H9 (cell line): ENCODE measurements at regions not wholly inside any gene's neighbourhood (a gene's known extent, or its start where the extent isn't known, plus 50 kb on each side); places are given as distances from the start of the nearest gene placed in this dataset.
A peak's percentile ranks its signal among the peaks of the same experiment; 100 is the strongest.
"Not testable (repeated sequence)": the region's sequence is repeated elsewhere in the genome, so short reads cannot be mapped to it uniquely, and the experiment has no call there.

Experiments used
- DNase-seq: peaks from one replicate; pipeline ENCODE4 v3.0.0-alpha.2; 2017
- H2AFZ ChIP-seq: one replicate; pipeline ENCODE4 v1.6.1; 2013; ENCODE audit warnings: mild to moderate bottlenecking, low read length, control low read depth, moderate library complexity
- H2AK5ac ChIP-seq: 2 replicates; pipeline ENCODE4 v1.6.1; 2013; ENCODE audit warnings: low read length, control low read depth, mixed read lengths; ENCODE audit not compliant: insufficient read length
- H2BK120ac ChIP-seq: one replicate; pipeline ENCODE4 v1.6.1; 2013; ENCODE audit warnings: low read depth, mild to moderate bottlenecking, low read length, control low read depth, inconsistent platforms; ENCODE audit not compliant: poor library complexity, severe bottlenecking
- H2BK12ac ChIP-seq: 2 replicates; pipeline ENCODE4 v1.6.1; 2013; ENCODE audit warnings: low read length, control low read depth, mixed read lengths, low read depth; ENCODE audit not compliant: insufficient read length
- H2BK15ac ChIP-seq: 2 replicates; pipeline ENCODE4 v1.6.1; 2013; ENCODE audit warnings: low read depth, low read length, control low read depth
- H2BK20ac ChIP-seq: one replicate; pipeline ENCODE4 v1.6.1; 2013; ENCODE audit warnings: low read depth, mild to moderate bottlenecking, low read length, control low read depth, inconsistent platforms; ENCODE audit not compliant: poor library complexity, severe bottlenecking
- H2BK5ac ChIP-seq: 2 replicates; pipeline ENCODE4 v1.6.1; 2013; ENCODE audit warnings: low read length, control low read depth, mixed read lengths; ENCODE audit not compliant: insufficient read length
- H3K14ac ChIP-seq: 2 replicates; pipeline ENCODE4 v1.6.1; 2013; ENCODE audit warnings: low read length, control low read depth; ENCODE audit not compliant: insufficient read depth
- H3K18ac ChIP-seq: 2 replicates; pipeline ENCODE4 v1.6.1; 2013; ENCODE audit warnings: low read depth, mild to moderate bottlenecking, mixed read lengths, low read length, control low read depth; ENCODE audit not compliant: insufficient read length
- H3K23ac ChIP-seq: 2 replicates; pipeline ENCODE4 v1.6.1; 2013; ENCODE audit warnings: low read length, control low read depth, mixed read lengths, low read depth; ENCODE audit not compliant: insufficient read length
- H3K23me2 ChIP-seq: 2 replicates; pipeline ENCODE4 v1.6.1; 2013; ENCODE audit warnings: low read depth, mild to moderate bottlenecking, mixed read lengths, low read length, control low read depth; ENCODE audit not compliant: insufficient read length, poor library complexity, severe bottlenecking
- H3K27ac ChIP-seq: 2 replicates; pipeline ENCODE4 v1.5.1; 2013; ENCODE audit warnings: low read length, control low read depth, mixed read lengths, low read depth; ENCODE audit not compliant: insufficient read length
- H3K27me3 ChIP-seq: 2 replicates; pipeline ENCODE4 v1.6.1; 2013; ENCODE audit warnings: low read length, control low read depth, inconsistent platforms; ENCODE audit not compliant: insufficient read depth
- H3K4ac ChIP-seq: 2 replicates; pipeline ENCODE4 v1.6.1; 2013; ENCODE audit warnings: low read depth, mild to moderate bottlenecking, control low read depth, inconsistent platforms, low read length, moderate library complexity
- H3K4me1 ChIP-seq: 2 replicates; pipeline ENCODE4 v1.6.1; 2013; ENCODE audit warnings: low read length, control low read depth, inconsistent platforms; ENCODE audit not compliant: insufficient read depth
- H3K4me2 ChIP-seq: 2 replicates; pipeline ENCODE4 v1.6.1; 2013; ENCODE audit warnings: low read length, control low read depth, mixed read lengths; ENCODE audit not compliant: insufficient read length, insufficient read depth
- H3K56ac ChIP-seq: 2 replicates; pipeline ENCODE4 v1.6.1; 2013; ENCODE audit warnings: low read depth, mild to moderate bottlenecking, mixed read lengths, low read length, control low read depth; ENCODE audit not compliant: insufficient read length
- H3K79me1 ChIP-seq: 2 replicates; pipeline ENCODE4 v1.6.1; 2013; ENCODE audit warnings: low read depth, mild to moderate bottlenecking, moderate library complexity, low read length, control low read depth, inconsistent platforms; ENCODE audit not compliant: insufficient read depth, poor library complexity, severe bottlenecking
- H3K79me2 ChIP-seq: 2 replicates; pipeline ENCODE4 v1.6.1; 2013; ENCODE audit warnings: low read length, control low read depth, inconsistent platforms; ENCODE audit not compliant: insufficient read depth
- H3K9ac ChIP-seq: 2 replicates; pipeline ENCODE4 v1.6.1; 2013; ENCODE audit warnings: low read length, control low read depth, mixed read lengths; ENCODE audit not compliant: insufficient read length; ENCODE audit errors: extremely low read depth
- H3K9me3 ChIP-seq: one replicate; pipeline ENCODE4 v1.6.1; 2013; ENCODE audit warnings: low read depth, low read length, inconsistent platforms; ENCODE audit not compliant: control insufficient read depth
- H3T11ph ChIP-seq: one replicate; pipeline ENCODE4 v1.6.1; 2013; ENCODE audit warnings: mild to moderate bottlenecking, low read length, control low read depth, inconsistent platforms
- H4K20me1 ChIP-seq: one replicate; pipeline ENCODE4 v1.6.1; 2013; ENCODE audit not compliant: control insufficient read depth, insufficient read length, insufficient read depth
- H4K5ac ChIP-seq: 2 replicates; pipeline ENCODE4 v1.6.1; 2013; ENCODE audit warnings: low read depth, mild to moderate bottlenecking, mixed read lengths, low read length, control low read depth; ENCODE audit not compliant: insufficient read length
- H4K8ac ChIP-seq: replicated peaks from 2 replicates; pipeline ENCODE4 v1.6.1; 2013; ENCODE audit warnings: low read length, control low read depth, mixed read lengths, low read depth; ENCODE audit not compliant: insufficient read length
- H4K91ac ChIP-seq: 2 replicates; pipeline ENCODE4 v1.6.1; 2013; ENCODE audit warnings: low read depth, mild to moderate bottlenecking, moderate library complexity, mixed read lengths, low read length, control low read depth; ENCODE audit not compliant: insufficient read length
- H3K27ac Mint-ChIP-seq, 3 experiments: 2 replicates in 2 of 3; 3 replicates in 1 of 3; pipeline ENCODE4 v1.8.0; 2020 to 2021; ENCODE audit warnings: mixed read lengths in 3 of 3, mild to moderate bottlenecking in 1 of 3, moderate library complexity in 1 of 3
- H3K27me3 Mint-ChIP-seq: 2 replicates; pipeline ENCODE4 v1.8.0; 2021; ENCODE audit warnings: low read depth, mild to moderate bottlenecking, moderate library complexity, mixed read lengths
- H3K36me3 Mint-ChIP-seq, 3 experiments: 2 replicates in 2 of 3; 3 replicates in 1 of 3; pipeline ENCODE4 v1.8.0; 2020 to 2021; ENCODE audit warnings: low read depth in 3 of 3, mixed read lengths in 3 of 3; ENCODE audit not compliant: insufficient read depth in 1 of 3
- H3K4me1 Mint-ChIP-seq, 2 experiments: 2 replicates each; pipeline ENCODE4 v1.8.0; 2020; ENCODE audit warnings: mixed read lengths in 2 of 2
- H3K4me3 Mint-ChIP-seq, 2 experiments: 2 replicates in 1 of 2; 3 replicates in 1 of 2; pipeline ENCODE4 v1.8.0; 2020 to 2021; ENCODE audit warnings: mild to moderate bottlenecking in 2 of 2, mixed read lengths in 2 of 2, moderate library complexity in 1 of 2
- H3K9me3 Mint-ChIP-seq, 2 experiments: 2 replicates in 1 of 2; 3 replicates in 1 of 2; pipeline ENCODE4 v1.8.0; 2020; ENCODE audit warnings: mild to moderate bottlenecking in 2 of 2, mixed read lengths in 2 of 2, moderate library complexity in 1 of 2
- WGBS: extraction: QIAGEN DNeasy Blood & Tissue Kit; methylation state at CpG from one replicate; pipeline ENCODE4 v1.1.7; 2013; ENCODE audit warnings: missing lambda C conversion rate, low lambda C conversion rate, mixed read lengths; ENCODE audit not compliant: insufficient read length; ENCODE audit errors: extremely low coverage; 5-methylcytosine and 5-hydroxymethylcytosine counted together
- TF ChIP-seq, protein P1 (sequence below): fragments of 200-600 bp; sonication (generic); conservative IDR thresholded peaks from 3 replicates; pipeline ENCODE4 v1.8.0; 2021; ENCODE audit warnings: antibody characterized with exemption, mild to moderate bottlenecking

DNA sequence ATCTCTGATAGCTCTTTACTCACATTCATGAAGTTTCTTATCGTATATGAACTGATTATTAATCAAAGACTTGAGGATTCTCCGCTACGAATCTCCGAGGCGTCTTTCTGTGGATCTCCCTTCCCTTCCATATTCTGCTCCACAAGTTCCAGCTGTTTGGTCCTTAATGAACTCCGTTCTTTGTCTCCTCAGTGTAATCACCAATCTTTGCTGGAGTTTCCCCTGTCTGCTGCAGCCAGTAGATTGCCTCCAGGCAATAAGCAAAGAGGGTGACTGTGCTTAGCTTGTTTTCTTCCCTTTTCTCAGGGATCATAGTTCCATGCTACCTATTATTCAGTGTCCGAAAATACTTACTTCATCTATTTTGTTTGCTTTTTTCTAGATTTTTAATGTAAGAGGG, 169.6 kb upstream of the FOLH1 start:
- no peak overlapping the region for H3K14ac ChIP-seq

DNA sequence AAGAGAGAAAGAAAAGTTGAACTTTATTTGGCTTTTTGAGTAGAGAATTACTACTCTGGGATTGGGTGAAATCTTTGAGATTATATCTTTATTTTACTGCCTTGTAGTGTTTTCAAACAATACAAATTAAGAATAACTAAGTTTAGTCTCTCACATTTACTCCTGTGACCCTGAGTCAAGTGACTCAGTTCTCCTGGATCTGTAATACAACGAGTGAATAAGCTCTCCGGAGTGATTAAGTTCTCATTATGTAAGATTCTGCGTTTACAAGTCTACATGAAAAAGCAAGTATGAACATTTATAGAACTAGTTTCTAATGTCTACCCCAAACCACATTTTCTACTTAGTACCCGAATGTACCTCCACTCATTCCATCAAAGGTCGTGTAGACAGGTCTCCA, 165.5 kb upstream of the FOLH1 start:
- not testable (repeated sequence) for H3K23ac ChIP-seq, H3K4me3 Mint-ChIP-seq, H2BK20ac ChIP-seq, H2AFZ ChIP-seq, H3K27ac ChIP-seq, H3K27ac Mint-ChIP-seq, H4K8ac ChIP-seq, H3K27me3 Mint-ChIP-seq, H3K4ac ChIP-seq, H3T11ph ChIP-seq, H3K9me3 ChIP-seq, H2BK15ac ChIP-seq, H4K20me1 ChIP-seq, H2BK12ac ChIP-seq, H2BK120ac ChIP-seq, DNase-seq, H3K14ac ChIP-seq, H2BK5ac ChIP-seq, H3K79me2 ChIP-seq, H3K36me3 Mint-ChIP-seq, H3K23me2 ChIP-seq, H3K18ac ChIP-seq, H3K4me2 ChIP-seq, H4K91ac ChIP-seq, H3K4me1 ChIP-seq, H4K5ac ChIP-seq, H3K27me3 ChIP-seq, H3K9ac ChIP-seq, H3K79me1 ChIP-seq, H3K56ac ChIP-seq, H2AK5ac ChIP-seq
- Mint-ChIP-seq H3K9me3 (peaks cover 23 to 51% of the 10 kb centered on the region in 2 experiments), H3K4me1 (peaks cover 20 to 27% of the 10 kb centered on the region in 2 experiments)
- no CpG with 5 or more reads among the region's 5 CpGs for WGBS

More for the DNA sequence above, 169.6 kb upstream of the FOLH1 start:
- no peaks in the 10 kb centered on the region for H3K79me1 ChIP-seq
- H3K23me2 ChIP-seq: no peaks in the 10 kb centered on the region
- no peaks in the 10 kb centered on the region for H3K27me3 Mint-ChIP-seq
- no peak overlapping the region for H4K8ac ChIP-seq
- H3K18ac ChIP-seq: no peak overlapping the region
- H2AK5ac ChIP-seq: no peak overlapping the region
- H3K56ac ChIP-seq: no peak overlapping the region
- no peak overlapping the region for H2BK15ac ChIP-seq
- no peaks in the 10 kb centered on the region for H4K20me1 ChIP-seq
- H3K4me3 Mint-ChIP-seq: no peak overlapping the region
- no peak overlapping the region for H3K4ac ChIP-seq
- no peak overlapping the region for H2BK120ac ChIP-seq
- H3K27ac ChIP-seq: no peak overlapping the region
- peaks cover 0 to 2% (median 0%) of the 10 kb centered on the region in 3 experiments; a peak in 1 of 7 replicates for H3K36me3 Mint-ChIP-seq
- H3K4me1 ChIP-seq: no peaks in the 10 kb centered on the region
- peak overlapping the region in 1 of 3 experiments; percentile 10; a peak in 1 of 7 replicates for H3K27ac Mint-ChIP-seq
- no peaks in the 10 kb centered on the region for H3K9me3 ChIP-seq
- H2BK20ac ChIP-seq: no peak overlapping the region
- no peak overlapping the region for H3K23ac ChIP-seq
- no peak overlapping the region for H3T11ph ChIP-seq
- TF ChIP-seq, protein P1, sequence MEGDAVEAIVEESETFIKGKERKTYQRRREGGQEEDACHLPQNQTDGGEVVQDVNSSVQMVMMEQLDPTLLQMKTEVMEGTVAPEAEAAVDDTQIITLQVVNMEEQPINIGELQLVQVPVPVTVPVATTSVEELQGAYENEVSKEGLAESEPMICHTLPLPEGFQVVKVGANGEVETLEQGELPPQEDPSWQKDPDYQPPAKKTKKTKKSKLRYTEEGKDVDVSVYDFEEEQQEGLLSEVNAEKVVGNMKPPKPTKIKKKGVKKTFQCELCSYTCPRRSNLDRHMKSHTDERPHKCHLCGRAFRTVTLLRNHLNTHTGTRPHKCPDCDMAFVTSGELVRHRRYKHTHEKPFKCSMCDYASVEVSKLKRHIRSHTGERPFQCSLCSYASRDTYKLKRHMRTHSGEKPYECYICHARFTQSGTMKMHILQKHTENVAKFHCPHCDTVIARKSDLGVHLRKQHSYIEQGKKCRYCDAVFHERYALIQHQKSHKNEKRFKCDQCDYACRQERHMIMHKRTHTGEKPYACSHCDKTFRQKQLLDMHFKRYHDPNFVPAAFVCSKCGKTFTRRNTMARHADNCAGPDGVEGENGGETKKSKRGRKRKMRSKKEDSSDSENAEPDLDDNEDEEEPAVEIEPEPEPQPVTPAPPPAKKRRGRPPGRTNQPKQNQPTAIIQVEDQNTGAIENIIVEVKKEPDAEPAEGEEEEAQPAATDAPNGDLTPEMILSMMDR: no peak
- no CpG with 5 or more reads among the region's 7 CpGs for WGBS
- no peaks in the 10 kb centered on the region for H3K79me2 ChIP-seq
- H2BK5ac ChIP-seq: no peak overlapping the region
- H3K9ac ChIP-seq: no peak overlapping the region
- H4K5ac ChIP-seq: no peak overlapping the region
- H3K27me3 ChIP-seq: no peaks in the 10 kb centered on the region
- no peak overlapping the region for H4K91ac ChIP-seq
- H2BK12ac ChIP-seq: no peak overlapping the region
- H3K4me1 Mint-ChIP-seq: peaks cover 20 to 23% of the 10 kb centered on the region in 2 experiments
- no peak overlapping the region for H2AFZ ChIP-seq
- no peak overlapping the region for H3K4me2 ChIP-seq
- peaks cover 21 to 62% of the 10 kb centered on the region in 2 experiments for H3K9me3 Mint-ChIP-seq
- no peak for DNase-seq
